Activated effector memory CD4-positive, alpha-beta T cell treated with Interleukin-2 at 50 U/mL for 16 hours (primary cell): ENCODE measurements at regions not wholly inside any gene's neighbourhood (a gene's known extent, or its start where the extent isn't known, plus 50 kb on each side); places are given as distances from the start of the nearest gene placed in this dataset.
"Not testable (repeated sequence)": the region's sequence is repeated elsewhere in the genome, so short reads cannot be mapped to it uniquely, and the experiment has no call there.

ENCODE experiments used
- DNase-seq: peaks from one replicate; pipeline ENCODE4 v3.0.0-alpha.2; 2020

DNA sequence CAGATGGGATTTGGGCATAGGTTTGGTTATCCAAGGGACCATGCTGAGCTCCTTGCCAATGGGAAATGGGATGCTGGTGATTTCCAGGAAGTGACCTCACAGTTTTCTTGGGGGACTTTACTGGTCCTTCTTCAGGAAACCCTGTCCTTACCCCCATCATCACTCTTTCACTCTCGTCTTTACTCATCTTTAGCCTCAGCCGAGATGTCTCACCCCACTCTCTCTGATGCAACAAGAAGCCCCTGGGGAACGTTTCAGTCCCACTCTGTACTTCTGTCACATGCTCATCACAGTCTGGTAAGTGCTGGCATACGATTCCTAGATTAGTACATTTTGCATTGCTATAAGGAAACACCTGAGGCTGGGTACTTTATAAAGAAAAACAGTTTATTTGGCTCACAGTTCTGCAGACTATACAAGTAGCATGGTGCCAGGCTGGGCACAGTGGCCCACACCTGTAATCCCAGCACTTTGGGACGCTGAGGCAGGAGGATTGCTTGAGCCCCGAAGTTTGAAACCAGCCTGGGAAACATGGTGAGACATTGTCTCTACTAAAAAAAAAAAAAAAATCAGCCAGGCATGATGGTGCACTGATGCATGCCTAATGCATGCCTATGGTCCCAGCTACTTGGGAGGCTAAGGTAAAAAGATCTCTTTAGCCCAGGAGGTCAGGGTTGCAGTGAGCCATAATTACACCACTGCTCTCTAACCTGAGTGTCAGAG, 63.5 kb upstream of the VKORC1L1 start:
- DNase-seq: no peak

DNA sequence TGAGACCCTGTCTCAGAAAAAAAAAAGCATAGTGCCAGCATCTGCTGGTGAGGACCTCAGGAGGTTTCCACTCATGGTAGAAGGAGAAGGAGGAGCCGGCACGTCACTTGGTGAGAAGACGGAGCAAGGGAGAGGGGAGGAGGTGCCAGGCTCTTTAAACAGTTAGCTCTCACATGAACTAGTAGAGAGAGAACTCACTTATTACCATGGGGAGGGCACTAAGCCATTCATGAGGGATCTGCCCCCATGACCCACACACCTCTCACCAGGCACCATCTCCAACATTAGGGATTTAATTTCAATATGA, 62.9 kb upstream of the VKORC1L1 start:
- no peak for DNase-seq

DNA sequence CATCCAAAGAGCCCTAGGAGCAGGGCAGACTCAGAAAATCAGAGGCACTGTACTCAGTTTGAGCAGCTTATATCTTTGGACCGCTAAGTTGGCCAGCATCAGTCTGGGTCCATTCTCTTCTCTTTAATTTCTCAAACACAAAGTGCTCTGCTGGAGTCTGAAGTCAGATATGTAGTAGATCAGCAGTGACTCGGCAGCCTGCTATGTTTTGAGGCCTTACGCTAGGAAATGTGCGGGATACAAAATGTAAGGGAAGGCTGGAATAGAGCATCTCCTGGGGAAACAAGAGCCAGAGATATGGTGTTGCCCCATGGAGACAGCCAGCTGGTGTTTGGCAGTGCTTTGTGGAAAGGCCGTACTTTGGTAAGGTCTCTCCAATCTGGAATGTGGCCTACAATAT, 60.6 kb upstream of the VKORC1L1 start:
- no peak for DNase-seq

DNA sequence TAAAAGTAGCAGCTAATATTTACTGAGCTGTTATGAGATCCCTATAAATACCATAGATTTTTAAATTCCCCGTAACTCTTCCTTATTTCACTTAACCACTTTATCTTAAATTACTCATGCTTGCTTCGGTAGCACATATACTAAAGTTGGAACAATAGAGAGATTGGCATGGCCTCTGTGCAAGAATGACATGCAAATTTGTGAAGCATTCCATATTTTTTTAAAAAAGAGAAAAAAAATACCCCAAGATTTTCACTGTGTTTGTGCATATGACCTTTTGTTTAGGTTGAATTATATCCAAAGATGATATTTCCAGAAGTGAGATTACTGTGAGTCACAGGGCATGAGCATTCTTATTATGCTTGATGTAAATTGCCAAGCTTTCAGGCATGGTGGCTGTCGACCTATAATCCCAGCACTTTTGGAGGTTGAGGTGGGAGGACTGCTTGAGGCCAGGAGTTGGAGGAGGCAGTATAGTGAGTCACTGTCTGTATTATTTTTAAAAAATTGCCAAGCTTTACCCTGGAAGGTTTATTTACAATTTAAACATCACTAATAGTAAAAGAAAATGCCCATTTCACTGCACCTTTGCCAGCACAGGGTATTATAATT, 58.2 kb upstream of the VKORC1L1 start:
- DNase-seq: not testable (repeated sequence)

DNA sequence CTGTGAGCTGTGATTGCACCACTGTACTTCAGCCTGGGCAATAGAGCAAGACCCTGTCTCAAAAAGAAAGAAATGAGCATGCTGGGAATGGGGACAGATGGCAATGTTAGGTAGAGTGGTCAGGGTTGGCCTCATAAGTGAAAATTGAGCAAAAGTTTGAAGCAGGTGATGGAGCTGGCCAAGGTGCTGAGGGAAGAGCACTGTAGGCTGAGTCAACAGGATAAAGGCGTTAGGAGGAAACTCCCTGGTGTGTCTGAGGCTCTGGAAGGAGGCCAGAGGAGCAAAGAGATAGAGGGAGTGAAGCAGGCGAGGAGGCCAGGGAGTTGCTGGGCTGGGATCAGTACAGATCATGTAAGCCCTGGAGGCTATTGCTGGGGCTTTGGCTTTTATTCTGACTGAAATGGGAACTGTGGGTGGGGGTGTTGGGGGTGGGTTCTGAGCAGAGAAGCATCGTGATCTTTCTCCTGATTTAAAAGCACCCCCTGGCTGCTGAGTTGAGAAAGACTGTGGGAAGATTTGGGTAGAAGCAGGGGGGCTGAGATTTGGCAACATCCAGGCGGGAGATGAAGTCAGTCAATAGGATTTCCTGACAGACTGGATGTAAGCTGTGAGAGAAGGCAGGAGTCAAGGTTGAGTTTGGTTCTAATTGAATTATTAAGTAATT, 52.5 kb upstream of the VKORC1L1 start:
- no peak for DNase-seq
